HG02840 (cell line): ENCODE measurements at regions not wholly inside any gene's neighbourhood (a gene's known extent, or its start where the extent isn't known, plus 50 kb on each side); places are given as distances from the start of the nearest gene placed in this dataset.
A peak's percentile ranks its signal among the peaks of the same experiment; 100 is the strongest.

ENCODE experiments used
- ATAC-seq: cut with Tn5 transposase; IDR thresholded peaks from one replicate; pipeline ENCODE4 v1.9.1; 2021; ENCODE audit warnings: mild to moderate bottlenecking, moderate library complexity, moderate number of reproducible peaks; ENCODE audit not compliant: unreplicated experiment, low FRiP score

DNA sequence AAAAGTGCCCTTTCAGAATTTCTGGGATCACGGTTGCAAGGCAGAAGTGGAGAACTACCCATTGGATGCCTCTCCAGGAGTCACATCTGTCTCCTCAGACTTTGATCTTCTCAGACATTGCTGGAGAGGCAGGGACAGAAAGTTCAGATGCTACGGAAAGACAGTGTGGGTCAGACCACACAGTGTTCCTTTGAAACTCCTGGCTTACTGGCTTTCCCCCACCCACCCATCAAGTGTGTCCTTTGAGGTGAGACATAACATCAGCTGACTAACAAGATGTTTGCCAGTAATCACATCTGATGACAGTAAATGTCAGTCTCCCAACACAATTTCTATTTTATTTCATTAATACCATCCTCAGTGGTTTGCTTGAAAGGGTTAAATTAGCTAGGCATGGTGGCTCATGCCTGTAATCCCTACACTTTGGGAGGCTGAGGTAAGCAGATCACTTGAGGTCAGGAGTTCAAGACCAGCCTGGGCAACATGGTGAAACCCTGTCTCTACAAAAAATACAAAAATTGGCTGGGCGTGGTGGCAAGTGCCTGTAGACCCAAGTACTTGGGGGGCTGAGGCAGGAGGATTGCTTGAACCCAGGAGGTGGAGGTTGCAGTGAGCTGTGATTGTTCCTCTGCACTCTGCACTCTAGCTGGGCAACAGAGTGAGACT, 67.2 kb upstream of the SNX9 start:
- no peak for ATAC-seq

DNA sequence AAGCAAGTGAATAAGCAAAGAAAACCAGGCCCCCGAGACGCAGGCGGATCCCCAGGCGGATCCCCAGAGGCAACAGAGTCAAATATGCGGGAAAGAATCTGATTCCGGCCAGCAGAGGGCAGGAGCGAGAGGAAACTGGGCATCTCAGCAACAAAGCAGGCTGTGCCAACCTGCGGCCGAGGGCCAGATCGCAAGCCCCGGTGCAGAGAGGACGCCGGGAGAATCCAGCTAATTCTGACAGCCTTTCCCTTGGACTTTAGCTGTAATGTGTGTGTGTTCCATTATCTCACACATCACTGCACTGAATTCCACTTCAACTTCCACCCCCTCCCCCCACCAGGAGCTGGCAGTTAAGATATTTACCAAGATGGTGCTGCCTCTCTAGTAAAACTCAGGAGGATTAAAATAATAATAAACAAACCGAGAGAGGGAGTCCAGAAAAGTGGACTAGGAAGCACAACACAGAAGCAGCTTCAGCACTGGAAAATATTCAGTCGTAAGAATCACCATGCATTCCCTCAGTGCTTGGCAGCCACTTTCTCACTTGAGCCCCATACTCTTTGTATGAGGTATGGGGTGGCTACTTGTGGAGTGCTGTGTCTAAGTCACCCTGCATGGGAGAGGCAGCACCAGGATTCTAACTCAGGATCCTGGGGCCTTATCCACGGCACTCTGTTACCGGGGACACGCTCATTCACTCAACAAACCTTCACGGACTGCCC, 66.2 kb upstream of the SNX9 start:
- no peak for ATAC-seq

GRCh38 chr6:157757430-157758403, 65.3 kb upstream of the SNX9 start:
- no peak for ATAC-seq

- ATAC-seq: no peak
Observed at GRCh38 chr6:157758516-157759023, 64.5 kb upstream of the SNX9 start.

- no peak for ATAC-seq
Observed at GRCh38 chr6:157759028-157759427, 64.0 kb upstream of the SNX9 start.

- ATAC-seq: no peak
Observed at GRCh38 chr6:157760137-157760536, 62.9 kb upstream of the SNX9 start.

DNA sequence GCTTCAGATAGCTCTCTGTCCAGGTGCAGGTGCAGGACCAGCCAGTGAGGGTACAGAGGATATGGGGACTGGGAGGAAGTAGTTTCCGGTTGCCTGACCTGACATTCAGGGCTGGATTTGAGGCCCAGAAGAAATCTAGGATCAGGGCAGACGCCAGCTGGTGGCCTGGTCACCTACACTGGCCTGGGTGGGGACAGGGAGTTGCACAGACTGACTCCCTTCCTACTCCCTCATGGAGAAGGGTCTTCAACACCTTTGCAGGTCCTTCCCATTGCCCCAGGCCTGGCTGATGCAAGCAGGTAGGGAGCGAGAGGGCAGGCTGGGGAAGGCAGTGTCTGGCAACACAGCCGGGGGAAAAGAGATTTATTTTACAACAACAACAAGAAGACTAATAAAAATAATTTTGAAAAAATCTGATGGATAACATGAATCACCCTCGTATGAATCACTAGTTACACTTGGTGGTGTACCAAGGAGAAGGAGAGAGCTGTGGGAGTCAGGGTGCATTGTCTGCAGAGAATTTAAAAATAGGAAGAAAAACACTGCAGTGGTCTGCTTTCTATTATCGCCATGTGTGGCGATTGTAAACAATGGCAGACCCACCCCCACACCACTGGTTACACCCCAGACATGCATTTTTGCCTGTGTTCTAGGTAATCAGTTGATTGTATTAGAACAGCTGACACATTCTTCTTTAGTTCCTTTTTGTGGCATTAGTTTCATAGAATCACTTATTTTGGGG, 62.3 kb upstream of the SNX9 start:
- peak; percentile 9 for ATAC-seq

GRCh38 chr6:157761331-157761921, 61.6 kb upstream of the SNX9 start:
- ATAC-seq: peak; percentile 35

DNA sequence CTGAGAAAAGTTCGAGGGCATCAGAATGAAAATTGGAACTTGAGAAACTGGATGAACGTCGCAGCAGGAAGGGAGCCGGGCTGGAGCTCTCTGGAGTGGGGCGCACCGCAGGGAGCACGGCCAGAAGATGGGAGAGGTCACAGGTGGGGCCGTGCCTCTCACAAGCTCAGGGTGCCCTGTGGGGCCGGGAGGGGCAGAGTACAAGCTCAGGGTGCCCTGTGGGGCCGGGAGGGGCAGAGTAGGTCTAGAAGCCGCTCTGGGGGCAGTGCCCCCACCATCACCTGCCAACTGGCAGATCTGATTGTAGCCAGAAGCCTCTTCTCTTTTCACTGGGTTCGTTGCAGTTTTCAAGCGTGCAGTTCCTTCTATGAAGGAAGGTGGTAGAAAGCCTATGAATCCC, 61.1 kb upstream of the SNX9 start:
- ATAC-seq: no peak

GRCh38 chr6:157762636-157763035, 60.4 kb upstream of the SNX9 start:
- no peak for ATAC-seq

- no peak for ATAC-seq
Observed at GRCh38 chr6:157763129-157763903, 59.7 kb upstream of the SNX9 start.

DNA sequence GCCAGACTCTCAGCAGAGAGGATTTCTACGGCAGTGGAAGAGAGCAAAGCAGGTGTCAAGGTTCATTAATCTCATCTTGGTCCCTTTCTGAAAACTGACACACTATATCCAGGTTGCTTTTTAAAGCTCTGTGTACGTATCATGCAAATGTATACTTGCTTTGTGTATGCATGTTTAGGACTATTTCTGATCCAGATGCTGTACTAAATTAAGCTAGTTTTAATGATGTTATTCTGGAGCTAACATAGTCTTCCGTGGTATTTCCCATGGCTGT, 59.2 kb upstream of the SNX9 start:
- ATAC-seq: peak; percentile 8

DNA sequence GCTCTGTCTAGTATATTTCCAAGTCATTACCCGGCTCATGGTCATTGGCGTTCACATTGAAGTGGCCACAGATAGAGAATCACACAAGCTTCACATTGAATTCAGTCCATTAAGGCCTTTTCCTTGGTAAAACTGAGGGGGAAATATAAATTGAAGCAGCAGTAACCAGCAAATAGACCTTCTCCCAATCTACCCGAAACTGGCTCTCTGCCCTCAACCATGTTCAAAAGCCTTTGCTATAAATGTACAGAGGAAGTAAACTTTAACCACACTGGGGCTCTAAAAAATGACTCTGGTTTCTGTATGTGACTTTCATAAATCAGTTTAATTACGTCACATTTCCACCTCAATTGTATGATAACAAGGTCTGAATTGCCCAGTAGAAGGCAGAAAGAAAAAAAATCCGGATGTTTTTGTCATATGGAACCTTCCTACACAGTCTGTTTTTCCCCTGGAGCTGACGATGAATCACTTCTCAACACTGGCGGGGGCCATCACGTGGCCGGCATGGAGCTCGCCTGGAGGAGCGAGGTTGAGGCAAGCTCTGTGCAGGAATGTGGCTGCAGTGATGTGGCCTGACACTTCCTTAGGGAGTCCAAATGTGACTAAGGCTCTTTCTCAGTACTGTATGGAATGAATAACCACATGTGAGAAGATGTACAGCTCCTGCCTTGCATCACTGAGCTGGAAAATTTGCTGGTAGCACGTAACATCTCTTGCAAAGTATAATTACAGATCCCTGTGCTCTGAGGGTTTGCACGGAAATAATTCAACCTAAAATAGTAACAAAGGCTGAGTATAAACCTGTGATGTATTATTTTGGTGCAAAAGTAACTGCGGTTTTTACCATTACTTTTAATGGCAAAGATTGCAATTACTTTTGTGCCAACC, 58.6 kb upstream of the SNX9 start:
- peak; percentile 59 for ATAC-seq

- ATAC-seq: no peak
Observed at GRCh38 chr6:157766901-157767774, 55.9 kb upstream of the SNX9 start.

- no peak for ATAC-seq
Observed at GRCh38 chr6:157767775-157768156, 55.3 kb upstream of the SNX9 start.

DNA sequence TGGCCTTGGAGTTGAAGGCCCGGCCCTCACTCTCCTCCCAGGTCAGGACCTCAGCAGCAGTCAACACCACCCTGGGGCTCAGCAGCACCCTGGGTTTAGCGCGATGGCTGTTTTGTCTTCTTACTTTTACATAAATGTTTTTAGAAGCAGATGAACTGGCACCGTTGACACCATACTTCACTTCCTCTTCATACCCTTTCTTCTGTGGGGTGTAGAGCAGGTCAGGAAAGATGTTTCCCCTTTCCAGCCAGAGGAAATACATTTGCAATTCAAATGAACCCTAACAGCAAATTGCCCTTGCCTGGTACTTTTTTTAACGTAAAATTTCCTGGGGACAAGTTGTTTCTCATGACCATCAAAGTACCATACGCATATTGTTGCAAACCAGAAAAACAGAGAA, 54.7 kb upstream of the SNX9 start:
- ATAC-seq: no peak

DNA sequence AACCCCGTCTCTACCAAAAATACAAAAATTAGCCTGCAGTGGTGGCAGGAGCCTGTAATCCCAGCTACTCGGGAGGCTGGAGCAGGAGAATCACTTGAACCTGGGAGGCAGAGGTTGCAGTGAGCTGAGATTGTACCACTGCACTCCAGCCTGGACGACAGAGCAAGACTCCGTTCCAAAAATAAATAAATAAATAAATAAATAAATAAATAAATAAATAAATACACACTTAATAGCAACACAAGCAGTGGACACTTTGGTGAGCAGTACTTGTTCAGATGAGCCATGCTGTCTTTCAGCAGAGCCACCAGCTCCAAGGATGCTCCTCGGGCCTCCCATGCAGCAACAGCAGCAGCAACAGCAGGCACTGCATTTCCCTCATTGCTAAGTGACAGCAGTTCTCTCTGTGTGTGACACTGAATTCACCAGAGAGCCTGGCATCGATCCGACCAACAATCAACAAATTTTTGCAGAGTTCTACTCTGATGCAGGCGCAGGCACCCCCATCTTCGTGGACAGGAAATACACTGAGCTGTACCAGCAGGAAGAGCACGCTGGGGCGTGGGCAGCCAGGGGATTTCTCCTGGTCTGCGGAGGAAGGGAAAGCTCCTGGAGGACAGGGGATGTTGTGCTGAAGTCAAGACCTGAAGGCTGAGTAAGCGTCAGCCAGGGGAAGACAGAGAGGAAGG, 54.0 kb upstream of the SNX9 start:
- ATAC-seq: no peak
